ENCODE measurements at regions not wholly inside any gene's neighbourhood (a gene's known extent, or its start where the extent isn't known, plus 50 kb on each side); places are given as distances from the start of the nearest gene placed in this dataset.

- ChIA-PET POLR2A (no interaction called here), CTCF (no interaction called here)
- Mint-ChIP-seq H3K4me3 (no peak overlapping the region), H3K27ac (no peak overlapping the region), H3K9me3 (ENCODE audit: insufficient read depth) (peaks cover 3% of the 10 kb centered on the region), H3K4me1 (no peaks in the 10 kb centered on the region), H3K27me3 (no peaks in the 10 kb centered on the region)
- Histone ChIP-seq H3K9me3 (ENCODE audit: control extremely low read depth in 1 of 3, control insufficient read depth in 2 of 3, insufficient read depth in 1 of 3, low read length in 2 of 3) (peaks cover 0 to 7% (median 1%) of the 10 kb centered on the region in 3 donors), H3K9ac (ENCODE audit: low read length) (no peak overlapping the region), H3K4me2 (replicated peaks; ENCODE audit: low read depth, low read length, poor library complexity, severe bottlenecking) (no peak overlapping the region), H3K27me3 (replicated peaks in 1 of 4; ENCODE audit: control extremely low read depth in 1 of 4, control insufficient read depth in 3 of 4, insufficient read depth in 4 of 4, low read length in 3 of 4) (no peaks in the 10 kb centered on the region), H3K27ac (ENCODE audit: low read length in 2 of 2) (no peak overlapping the region), H3K4me1 (ENCODE audit: control insufficient read depth in 2 of 2, insufficient read depth in 2 of 2, low read length in 2 of 2) (no peaks in the 10 kb centered on the region), H3K4me3 (ENCODE audit: control extremely low read depth in 1 of 5, extremely low read depth in 1 of 5, insufficient read depth in 1 of 5, low read depth in 2 of 5, low read length in 4 of 5) (no peak overlapping the region), H2AFZ (ENCODE audit: insufficient read depth, low read depth, low read length, poor library complexity, severe bottlenecking) (no peak overlapping the region), H3K79me2 (ENCODE audit: control insufficient read depth, insufficient read depth, low read length) (no peaks in the 10 kb centered on the region), H3K36me3 (replicated peaks in 1 of 2; ENCODE audit: control extremely low read depth in 1 of 2, control insufficient read depth in 1 of 2, extremely low read depth in 1 of 2, insufficient read depth in 2 of 2, low read length in 1 of 2) (no peaks in the 10 kb centered on the region), H4K20me1 (ENCODE audit: control insufficient read depth, insufficient read depth, low read length, poor library complexity, severe bottlenecking) (no peaks in the 10 kb centered on the region)
- no peak for DNase-seq
- WGBS (ENCODE audit: insufficient coverage), result no CpG with 5 or more reads among the region's 2 CpGs
- no peak for TF ChIP-seq EZH2 (IDR thresholded peaks at IDR 0.05; ENCODE audit: borderline replicate concordance, insufficient read depth, low read depth, low read length, poor library complexity, severe bottlenecking)
- no peak for TF ChIP-seq CTCF (IDR thresholded peaks at IDR 0.05)
- intact Hi-C loops (cut with micrococcal nuclease), result no loop called here
- ATAC-seq (ENCODE audit: low read depth), result no peak
Observed at GRCh38 chr2:147250652-147251356, 594.0 kb upstream of the ACVR2A start.

GRCh38 chr2:147247749-147248148 is 597.1 kb upstream of the ACVR2A start:
- ChIA-PET CTCF (no interaction called here), POLR2A (no interaction called here)
- Histone ChIP-seq H3K4me1 (ENCODE audit: control insufficient read depth in 2 of 2, insufficient read depth in 2 of 2, low read length in 2 of 2) (no peaks in the 10 kb centered on the region), H3K4me2 (replicated peaks; ENCODE audit: low read depth, low read length, poor library complexity, severe bottlenecking) (no peak overlapping the region), H3K27me3 (replicated peaks in 1 of 4; ENCODE audit: control extremely low read depth in 1 of 4, control insufficient read depth in 3 of 4, insufficient read depth in 4 of 4, low read length in 3 of 4) (no peaks in the 10 kb centered on the region), H3K9me3 (ENCODE audit: control extremely low read depth in 1 of 3, control insufficient read depth in 2 of 3, insufficient read depth in 1 of 3, low read length in 2 of 3) (peaks cover 0 to 6% (median 0%) of the 10 kb centered on the region in 3 donors), H2AFZ (ENCODE audit: insufficient read depth, low read depth, low read length, poor library complexity, severe bottlenecking) (no peak overlapping the region), H3K9ac (ENCODE audit: low read length) (no peak overlapping the region), H3K27ac (ENCODE audit: low read length in 2 of 2) (no peak overlapping the region), H3K79me2 (ENCODE audit: control insufficient read depth, insufficient read depth, low read length) (no peaks in the 10 kb centered on the region), H3K36me3 (replicated peaks in 1 of 2; ENCODE audit: control extremely low read depth in 1 of 2, control insufficient read depth in 1 of 2, extremely low read depth in 1 of 2, insufficient read depth in 2 of 2, low read length in 1 of 2) (no peaks in the 10 kb centered on the region), H4K20me1 (ENCODE audit: control insufficient read depth, insufficient read depth, low read length, poor library complexity, severe bottlenecking) (no peaks in the 10 kb centered on the region), H3K4me3 (ENCODE audit: control extremely low read depth in 1 of 5, extremely low read depth in 1 of 5, insufficient read depth in 1 of 5, low read depth in 2 of 5, low read length in 4 of 5) (no peak overlapping the region)
- no peak for TF ChIP-seq CTCF (IDR thresholded peaks at IDR 0.05)
- TF ChIP-seq EZH2 (IDR thresholded peaks at IDR 0.05; ENCODE audit: borderline replicate concordance, insufficient read depth, low read depth, low read length, poor library complexity, severe bottlenecking), result no peak
- ATAC-seq (ENCODE audit: low read depth) (no peak), DNase-seq (no peak)
- intact Hi-C loops (cut with micrococcal nuclease), result no loop called here
- Mint-ChIP-seq H3K4me1 (no peaks in the 10 kb centered on the region), H3K4me3 (no peak overlapping the region), H3K27me3 (no peaks in the 10 kb centered on the region), H3K9me3 (ENCODE audit: insufficient read depth) (peaks cover under 1% of the 10 kb centered on the region), H3K27ac (no peak overlapping the region)
- no CpG with 5 or more reads among the region's 2 CpGs for WGBS (ENCODE audit: insufficient coverage)
